ENCODE measurements at regions not wholly inside any gene's neighbourhood (a gene's known extent, or its start where the extent isn't known, plus 50 kb on each side); places are given as distances from the start of the nearest gene placed in this dataset.

- ChIA-PET POLR2A (no interaction called here), CTCF (interaction anchor here (1.1 to 1.6 kb wide), 2 partner anchors 8 to 10 kb away, joined by 4 read pairs; no protein-coding TSS in a partner anchor)
- no peak overlapping the region for H3K27ac ChIP-seq (ENCODE audit: insufficient read depth, low read depth, low read length)
- H3K27me3 ChIP-seq (ENCODE audit: control insufficient read depth in 2 of 2, insufficient read depth in 2 of 2, low read length in 2 of 2) = no peaks in the 10 kb centered on the region
- H3K9ac ChIP-seq (replicated peaks; ENCODE audit: extremely low read depth, insufficient read depth, low read length) = no peak overlapping the region
- DNase-seq (ENCODE audit: low read depth, low spot score) (no peak), FAIRE-seq (no peak)
- no peaks in the 10 kb centered on the region for H4K20me1 ChIP-seq (replicated peaks; ENCODE audit: control insufficient read depth, extremely low read depth, insufficient read depth, low read length)
- dilution Hi-C loops (cut with MboI; ENCODE audit: extremely low pct_ligation_motif_present, low sequenced_read_pairs) = no loop called here
- H3K36me3 ChIP-seq (ENCODE audit: control insufficient read depth in 2 of 2, extremely low read depth in 1 of 2, insufficient read depth in 2 of 2, low read length in 2 of 2) = no peaks in the 10 kb centered on the region
- no peak overlapping the region for H2AFZ ChIP-seq (ENCODE audit: low read depth, low read length)
- intact Hi-C loops (cut with micrococcal nuclease) = loop anchor here (5.0 kb wide), 1 partner anchor 67 kb away; no protein-coding TSS in a partner anchor
- no peaks in the 10 kb centered on the region for H3K9me1 ChIP-seq (replicated peaks; ENCODE audit: control insufficient read depth, extremely low read depth, insufficient read depth, low read length)
- BruUV-seq (replicated peaks) = no TSS peak
- H3K4me1 ChIP-seq (ENCODE audit: control insufficient read depth, extremely low read depth, insufficient read depth, low read length) = peaks cover 9% of the 10 kb centered on the region
- TF ChIP-seq EZH2 (IDR thresholded peaks at IDR 0.05; ENCODE audit: borderline replicate concordance, low read depth, low read length, severe bottlenecking) (no peak), POLR2AphosphoS5 (IDR thresholded peaks at IDR 0.05; ENCODE audit: insufficient read depth, low read depth, low read length) (no peak), POLR2A (IDR thresholded peaks at IDR 0.05; ENCODE audit: low read depth, low read length) (no peak), FOS (IDR thresholded peaks at IDR 0.05; ENCODE audit: borderline replicate concordance, insufficient read depth, low read length) (no peak), MYC (IDR thresholded peaks at IDR 0.05; ENCODE audit: low read depth, low read length) (no peak), JUN (IDR thresholded peaks at IDR 0.05; ENCODE audit: borderline replicate concordance, insufficient read depth, insufficient read length, low read depth) (no peak), GATA2 (IDR thresholded peaks at IDR 0.05; ENCODE audit: insufficient read depth, insufficient read length, low read depth, low read length) (no peak), CTCF (IDR thresholded peaks at IDR 0.05; ENCODE audit: extremely low read depth in 1 of 2, insufficient read depth in 1 of 2, low read depth in 1 of 2, low read length in 2 of 2) (no peak)
- TF ChIP-seq, protein P1, sequence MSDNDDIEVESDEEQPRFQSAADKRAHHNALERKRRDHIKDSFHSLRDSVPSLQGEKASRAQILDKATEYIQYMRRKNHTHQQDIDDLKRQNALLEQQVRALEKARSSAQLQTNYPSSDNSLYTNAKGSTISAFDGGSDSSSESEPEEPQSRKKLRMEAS (IDR thresholded peaks at IDR 0.05; ENCODE audit: insufficient read depth, insufficient read length) = no peak
- H3K4me2 ChIP-seq (ENCODE audit: insufficient read depth, low read length) = no peak overlapping the region
- H3K9me3 ChIP-seq (replicated peaks; ENCODE audit: control insufficient read depth, insufficient read depth, low read length) = no peaks in the 10 kb centered on the region
- H3K79me2 ChIP-seq (ENCODE audit: control insufficient read depth, insufficient read depth, low read length) = no peaks in the 10 kb centered on the region
- H3K4me3 ChIP-seq (replicated peaks in 1 of 3; ENCODE audit: insufficient read depth in 1 of 3, low read depth in 1 of 3, low read length in 3 of 3) = no peak overlapping the region
Observed at GRCh38 chr2:216289470-216289869, 82.8 kb downstream of the MARCHF4 start.
